Tibial nerve (tissue), 3 donors: ENCODE measurements at regions not wholly inside any gene's neighbourhood (a gene's known extent, or its start where the extent isn't known, plus 50 kb on each side); places are given as distances from the start of the nearest gene placed in this dataset.
"Not testable (repeated sequence)": the region's sequence is repeated elsewhere in the genome, so short reads cannot be mapped to it uniquely, and the experiment has no call there.

Experiments used
- POLR2A ChIP-seq, 2 donors: fragments of 450-650 bp; IDR thresholded peaks; one replicate each; pipeline ENCODE4 v1.6.1; 2017; ENCODE audit warnings: antibody characterized with exemption in 2 of 2, mild to moderate bottlenecking in 2 of 2, moderate library complexity in 2 of 2
- TF ChIP-seq, protein P1 (sequence below), 5 experiments: fragments of 200-600 bp in 3 of 5; fragments of 450-650 bp in 2 of 5; sonication (generic) in 3 of 5; IDR thresholded peaks; one replicate each; pipeline ENCODE4 v1.5.1; 2016 to 2019; ENCODE audit warnings: antibody characterized with exemption in 5 of 5, mild to moderate bottlenecking in 3 of 5, moderate library complexity in 2 of 5

DNA sequence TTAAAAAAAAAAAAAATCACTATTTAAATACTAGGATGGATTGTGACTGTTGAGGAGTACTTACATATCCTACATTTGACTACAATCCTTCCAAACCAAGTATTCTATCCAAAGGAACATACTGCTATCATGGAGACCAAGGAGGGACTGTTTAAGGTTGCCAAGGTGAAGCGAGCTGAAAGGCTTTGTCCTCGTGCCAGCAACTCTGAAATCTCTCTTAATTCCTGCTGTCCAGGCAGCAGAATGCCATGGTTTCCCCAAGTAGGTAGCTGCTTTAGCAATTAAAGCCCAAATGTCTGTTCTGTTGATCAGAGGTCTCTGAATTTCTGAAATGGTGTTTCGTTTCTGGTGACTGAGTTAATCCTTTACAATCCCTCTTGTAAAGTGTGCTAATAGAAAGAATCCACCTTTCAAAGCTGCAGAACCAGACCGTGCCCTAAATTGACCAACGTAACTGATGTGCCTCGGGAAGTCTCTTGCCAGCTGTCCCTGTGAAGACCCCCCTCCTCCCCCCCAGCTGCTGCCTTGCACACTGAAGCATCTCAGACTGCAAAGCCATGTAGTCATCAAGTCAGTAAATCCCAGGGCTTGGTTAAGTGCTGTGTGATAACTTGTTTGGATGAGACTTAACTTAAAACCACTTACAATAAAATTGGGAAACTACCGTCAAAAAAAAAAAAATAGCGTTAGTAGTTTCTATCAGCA lies 210.9 kb downstream of the CYLC2 start:
- TF ChIP-seq, protein P1, sequence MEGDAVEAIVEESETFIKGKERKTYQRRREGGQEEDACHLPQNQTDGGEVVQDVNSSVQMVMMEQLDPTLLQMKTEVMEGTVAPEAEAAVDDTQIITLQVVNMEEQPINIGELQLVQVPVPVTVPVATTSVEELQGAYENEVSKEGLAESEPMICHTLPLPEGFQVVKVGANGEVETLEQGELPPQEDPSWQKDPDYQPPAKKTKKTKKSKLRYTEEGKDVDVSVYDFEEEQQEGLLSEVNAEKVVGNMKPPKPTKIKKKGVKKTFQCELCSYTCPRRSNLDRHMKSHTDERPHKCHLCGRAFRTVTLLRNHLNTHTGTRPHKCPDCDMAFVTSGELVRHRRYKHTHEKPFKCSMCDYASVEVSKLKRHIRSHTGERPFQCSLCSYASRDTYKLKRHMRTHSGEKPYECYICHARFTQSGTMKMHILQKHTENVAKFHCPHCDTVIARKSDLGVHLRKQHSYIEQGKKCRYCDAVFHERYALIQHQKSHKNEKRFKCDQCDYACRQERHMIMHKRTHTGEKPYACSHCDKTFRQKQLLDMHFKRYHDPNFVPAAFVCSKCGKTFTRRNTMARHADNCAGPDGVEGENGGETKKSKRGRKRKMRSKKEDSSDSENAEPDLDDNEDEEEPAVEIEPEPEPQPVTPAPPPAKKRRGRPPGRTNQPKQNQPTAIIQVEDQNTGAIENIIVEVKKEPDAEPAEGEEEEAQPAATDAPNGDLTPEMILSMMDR (IDR thresholded peaks at IDR 0.05), result not testable (repeated sequence)
- TF ChIP-seq POLR2A (IDR thresholded peaks at IDR 0.05), result not testable (repeated sequence)
